ENCODE measurements at regions not wholly inside any gene's neighbourhood (a gene's known extent, or its start where the extent isn't known, plus 50 kb on each side); places are given as distances from the start of the nearest gene placed in this dataset.

DNA sequence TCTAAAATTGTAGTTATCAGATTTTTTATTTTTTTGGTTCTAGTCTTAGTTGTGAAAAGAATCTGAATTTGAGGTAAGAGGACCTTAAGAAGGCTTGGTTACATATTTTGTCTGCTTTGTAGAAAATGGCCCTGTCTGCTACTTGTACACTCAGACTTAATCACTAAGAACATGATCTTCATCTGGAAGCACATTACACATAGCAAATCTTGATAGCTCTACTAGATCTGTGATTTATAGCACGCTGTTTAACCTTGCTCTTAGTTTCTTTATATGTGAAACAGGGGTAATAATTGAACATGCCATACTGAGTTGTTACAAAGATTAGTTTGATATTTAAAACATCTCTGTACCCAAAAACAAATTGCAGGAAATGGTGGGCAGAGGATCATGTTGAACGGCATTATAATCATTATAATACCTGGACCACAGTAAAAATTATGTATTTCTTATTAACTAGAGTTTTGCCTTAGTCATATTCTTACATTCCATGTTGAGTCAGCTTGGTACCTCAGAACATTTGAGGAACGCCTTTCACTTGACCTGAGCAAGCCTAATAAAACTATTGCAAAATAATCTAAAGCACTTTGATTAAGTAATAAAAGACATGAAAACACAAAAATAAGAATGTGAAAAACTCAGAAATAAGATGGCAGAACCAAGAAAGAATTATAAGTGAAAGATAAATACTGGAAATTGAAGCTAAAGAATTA, 738.0 kb upstream of the AADAT start:
- Histone ChIP-seq H3K4me3 (ENCODE audit: low read depth, low read length) (no peak overlapping the region), H3K27me3 (ENCODE audit: control insufficient read depth, insufficient read depth, low read length) (no peaks in the 10 kb centered on the region), H3K36me3 (ENCODE audit: control insufficient read depth, insufficient read depth, low read length) (no peaks in the 10 kb centered on the region)
- DNase-seq (ENCODE audit: low read depth): peak; percentile 32
- no peak for FAIRE-seq
- TF ChIP-seq, protein P1, sequence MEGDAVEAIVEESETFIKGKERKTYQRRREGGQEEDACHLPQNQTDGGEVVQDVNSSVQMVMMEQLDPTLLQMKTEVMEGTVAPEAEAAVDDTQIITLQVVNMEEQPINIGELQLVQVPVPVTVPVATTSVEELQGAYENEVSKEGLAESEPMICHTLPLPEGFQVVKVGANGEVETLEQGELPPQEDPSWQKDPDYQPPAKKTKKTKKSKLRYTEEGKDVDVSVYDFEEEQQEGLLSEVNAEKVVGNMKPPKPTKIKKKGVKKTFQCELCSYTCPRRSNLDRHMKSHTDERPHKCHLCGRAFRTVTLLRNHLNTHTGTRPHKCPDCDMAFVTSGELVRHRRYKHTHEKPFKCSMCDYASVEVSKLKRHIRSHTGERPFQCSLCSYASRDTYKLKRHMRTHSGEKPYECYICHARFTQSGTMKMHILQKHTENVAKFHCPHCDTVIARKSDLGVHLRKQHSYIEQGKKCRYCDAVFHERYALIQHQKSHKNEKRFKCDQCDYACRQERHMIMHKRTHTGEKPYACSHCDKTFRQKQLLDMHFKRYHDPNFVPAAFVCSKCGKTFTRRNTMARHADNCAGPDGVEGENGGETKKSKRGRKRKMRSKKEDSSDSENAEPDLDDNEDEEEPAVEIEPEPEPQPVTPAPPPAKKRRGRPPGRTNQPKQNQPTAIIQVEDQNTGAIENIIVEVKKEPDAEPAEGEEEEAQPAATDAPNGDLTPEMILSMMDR (IDR thresholded peaks at IDR 0.05; ENCODE audit: insufficient read depth, low read length, severe bottlenecking): no peak

DNA sequence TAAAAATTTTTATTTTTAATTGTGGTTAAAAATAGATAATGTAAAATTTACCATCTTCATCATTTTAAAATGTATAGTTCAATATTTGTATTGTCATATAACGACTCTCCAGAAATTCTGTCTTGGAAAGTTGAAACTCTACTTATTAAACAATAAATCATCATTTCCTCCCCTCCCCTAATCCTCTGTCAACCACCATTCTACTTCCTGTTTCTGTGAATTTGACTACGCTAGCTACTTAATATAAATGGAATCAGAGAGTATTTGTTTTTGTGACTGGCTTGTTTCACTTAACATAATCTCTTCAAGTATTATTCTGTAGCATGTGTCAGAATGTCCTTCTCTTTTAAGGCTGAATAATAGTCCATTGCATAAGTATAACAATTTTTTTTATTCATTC, 729.0 kb upstream of the AADAT start:
- TF ChIP-seq, protein P1 (IDR thresholded peaks at IDR 0.05; ENCODE audit: insufficient read depth, low read length, severe bottlenecking): no peak
- no peaks in the 10 kb centered on the region for H3K27me3 ChIP-seq (ENCODE audit: control insufficient read depth, insufficient read depth, low read length)
- DNase-seq (ENCODE audit: low read depth) (no peak), FAIRE-seq (no peak)
- no peaks in the 10 kb centered on the region for H3K36me3 ChIP-seq (ENCODE audit: control insufficient read depth, insufficient read depth, low read length)
- no peak overlapping the region for H3K4me3 ChIP-seq (ENCODE audit: low read depth, low read length)

GRCh38 chr4:170805352-170805751, 715.6 kb upstream of the AADAT start:
- TF ChIP-seq, protein P1 (IDR thresholded peaks at IDR 0.05; ENCODE audit: insufficient read depth, low read length, severe bottlenecking): no peak
- H3K27me3 ChIP-seq (ENCODE audit: control insufficient read depth, insufficient read depth, low read length): no peaks in the 10 kb centered on the region
- no peak overlapping the region for H3K4me3 ChIP-seq (ENCODE audit: low read depth, low read length)
- DNase-seq (ENCODE audit: low read depth): no peak
- no peaks in the 10 kb centered on the region for H3K36me3 ChIP-seq (ENCODE audit: control insufficient read depth, insufficient read depth, low read length)
- no peak for FAIRE-seq

DNA sequence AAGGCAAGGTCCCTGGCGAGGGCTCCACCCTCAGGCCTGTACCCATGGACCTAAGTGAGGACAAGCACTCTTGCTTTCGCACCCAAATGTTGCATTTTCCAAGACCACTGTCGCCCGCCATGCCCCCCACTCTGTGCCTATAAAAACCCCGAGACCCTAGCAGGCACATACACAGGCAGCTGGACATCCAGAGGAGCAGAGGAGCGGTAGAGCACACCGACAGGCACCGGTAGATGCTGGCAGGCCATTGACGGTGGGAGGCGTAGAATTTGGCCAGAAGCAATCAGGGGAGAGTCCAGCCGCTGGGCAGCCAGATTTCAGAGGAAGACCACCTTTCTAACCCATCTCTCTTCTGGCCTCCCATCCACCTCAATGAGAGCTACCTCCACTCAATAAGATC, 715.2 kb upstream of the AADAT start:
- H3K27me3 ChIP-seq (ENCODE audit: control insufficient read depth, insufficient read depth, low read length): no peaks in the 10 kb centered on the region
- DNase-seq (ENCODE audit: low read depth): no peak
- TF ChIP-seq, protein P1 (IDR thresholded peaks at IDR 0.05; ENCODE audit: insufficient read depth, low read length, severe bottlenecking): no peak
- H3K4me3 ChIP-seq (ENCODE audit: low read depth, low read length): no peak overlapping the region
- FAIRE-seq: no peak
- no peaks in the 10 kb centered on the region for H3K36me3 ChIP-seq (ENCODE audit: control insufficient read depth, insufficient read depth, low read length)

- no peak for FAIRE-seq
- no peaks in the 10 kb centered on the region for H3K36me3 ChIP-seq (ENCODE audit: control insufficient read depth, insufficient read depth, low read length)
Observed at GRCh38 chr4:170803492-170803891, 713.7 kb upstream of the AADAT start.

More at GRCh38 chr4:170803492-170803891, 713.7 kb upstream of the AADAT start:
- Histone ChIP-seq H3K4me3 (ENCODE audit: low read depth, low read length) (no peak overlapping the region), H3K27me3 (ENCODE audit: control insufficient read depth, insufficient read depth, low read length) (no peaks in the 10 kb centered on the region)
- TF ChIP-seq, protein P1 (IDR thresholded peaks at IDR 0.05; ENCODE audit: insufficient read depth, low read length, severe bottlenecking): no peak
- no peak for DNase-seq (ENCODE audit: low read depth)

Data from bronchial epithelial cell (primary cell).